ENCODE measurements at regions not wholly inside any gene's neighbourhood (a gene's known extent, or its start where the extent isn't known, plus 50 kb on each side); places are given as distances from the start of the nearest gene placed in this dataset.

- TF ChIP-seq POLR2A (IDR thresholded peaks at IDR 0.05), result no peak
- TF ChIP-seq CTCF (IDR thresholded peaks at IDR 0.05), result no peak
Measured at GRCh38 chrX:15170927-15171326, 99.0 kb downstream of the ASB9 start.

Data from right lobe of liver (tissue), 4 donors.